GM23248 (cell line): ENCODE measurements at regions not wholly inside any gene's neighbourhood (a gene's known extent, or its start where the extent isn't known, plus 50 kb on each side); places are given as distances from the start of the nearest gene placed in this dataset.

Experiments used
- EZH2 ChIP-seq: fragments of 200-600 bp; sonication (generic); IDR thresholded peaks from 2 replicates; pipeline ENCODE4 v1.6.1; 2018; ENCODE audit warnings: antibody characterized with exemption, mild to moderate bottlenecking; ENCODE audit not compliant: insufficient read depth, poor library complexity, severe bottlenecking
- EZH2phosphoT487 ChIP-seq: fragments of 200-600 bp; sonication (generic); IDR thresholded peaks from 2 replicates; pipeline ENCODE4 v1.6.1; 2018; ENCODE audit warnings: antibody characterized with exemption, moderate library complexity, mild to moderate bottlenecking, low read depth; ENCODE audit not compliant: insufficient read depth

DNA sequence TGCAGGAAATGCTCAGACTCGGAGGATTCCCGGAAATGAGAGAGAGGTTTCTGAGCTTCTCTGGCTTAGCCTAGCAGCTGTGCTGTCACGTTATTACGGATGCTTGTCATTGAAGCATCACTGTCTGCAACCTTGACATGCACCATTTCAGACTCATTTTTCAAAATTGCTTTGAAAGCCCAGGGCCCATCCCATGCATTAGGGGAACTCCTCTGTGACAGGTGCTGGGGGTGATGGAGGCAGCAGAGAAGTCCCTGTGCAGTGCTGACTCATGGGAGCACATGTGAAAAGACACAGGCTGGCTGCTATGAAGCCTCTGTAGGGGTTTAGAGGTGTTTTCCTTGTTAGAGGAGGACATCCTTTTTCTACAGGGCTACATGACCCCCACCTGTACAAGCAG lies 214.0 kb upstream of the MPHOSPH6 start:
- TF ChIP-seq EZH2phosphoT487 (no peak), EZH2 (no peak)
